Dendritic cell treated with granulocyte-macrophage colony-stimulating factor and Interleukin-4, amounts not matched to agents 40 ng/mL and 50 ng/mL, for 4 days (primary cell): ENCODE measurements at regions not wholly inside any gene's neighbourhood (a gene's known extent, or its start where the extent isn't known, plus 50 kb on each side); places are given as distances from the start of the nearest gene placed in this dataset.

Experiments used
- H3K27ac Mint-ChIP-seq: one replicate; pipeline ENCODE4 v1.8.0; 2022; ENCODE audit warnings: mild to moderate bottlenecking, mixed read lengths
- H3K27me3 Mint-ChIP-seq: one replicate; pipeline ENCODE4 v1.8.0; 2022; ENCODE audit warnings: mild to moderate bottlenecking, mixed read lengths
- H3K36me3 Mint-ChIP-seq: one replicate; pipeline ENCODE4 v1.8.0; 2022; ENCODE audit warnings: low read depth, mixed read lengths
- H3K4me1 Mint-ChIP-seq: one replicate; pipeline ENCODE4 v1.8.0; 2022; ENCODE audit warnings: low read depth, mixed read lengths
- H3K4me3 Mint-ChIP-seq: one replicate; pipeline ENCODE4 v1.8.0; 2022; ENCODE audit warnings: mild to moderate bottlenecking, moderate library complexity, mixed read lengths
- H3K9me3 Mint-ChIP-seq: one replicate; pipeline ENCODE4 v1.8.0; 2022; ENCODE audit warnings: mixed read lengths
- intact Hi-C: fragments of 100-400 bp; cut with micrococcal nuclease; formaldehyde crosslinking; loops from one replicate; pipeline ENCODE4 v1.15.0; 2022

DNA sequence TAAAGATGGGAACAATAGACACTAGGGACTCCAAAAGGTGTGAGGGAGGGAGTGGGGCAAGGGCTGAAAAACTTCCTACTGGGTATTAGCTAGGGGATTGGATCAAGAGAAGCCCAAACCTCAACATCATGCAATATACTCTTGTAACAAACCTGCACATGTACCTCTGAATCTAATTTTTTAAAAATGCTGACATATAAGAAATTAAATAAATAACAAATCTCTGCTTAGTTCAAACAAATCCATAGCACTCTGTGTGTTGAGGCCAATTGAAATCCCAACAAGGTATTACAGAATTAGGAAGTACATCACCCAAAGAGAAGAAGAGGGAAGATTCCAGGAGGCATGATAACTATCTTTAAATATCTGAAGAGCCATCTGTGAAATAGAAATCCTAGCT is 55.4 kb upstream of the CDH20 start:
- H3K9me3 Mint-ChIP-seq, result peaks cover 22% of the 10 kb centered on the region
- no peaks in the 10 kb centered on the region for H3K36me3 Mint-ChIP-seq
- no peak overlapping the region for H3K4me3 Mint-ChIP-seq
- no peaks in the 10 kb centered on the region for H3K4me1 Mint-ChIP-seq
- no peaks in the 10 kb centered on the region for H3K27me3 Mint-ChIP-seq
- H3K27ac Mint-ChIP-seq, result no peak overlapping the region
- intact Hi-C loops, result no loop called here

DNA sequence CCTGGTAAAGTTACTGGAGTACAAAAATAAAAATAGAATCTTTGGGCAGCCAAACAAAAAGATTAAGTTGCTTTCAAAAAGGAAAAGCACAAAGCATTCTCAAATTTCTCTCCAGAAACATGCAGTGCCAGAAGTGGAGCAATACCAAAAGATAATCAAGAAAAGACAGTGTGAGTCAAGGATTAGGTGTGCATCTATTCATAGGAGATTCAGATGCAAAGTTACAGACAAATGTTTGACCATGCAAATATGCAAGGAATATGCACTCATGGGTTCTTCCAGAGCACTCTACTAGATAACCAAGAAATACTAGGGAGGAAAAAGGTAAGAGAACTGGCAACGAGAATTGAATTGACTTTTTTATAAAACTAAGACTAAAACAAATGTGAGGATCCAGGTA is 51.8 kb upstream of the CDH20 start:
- Mint-ChIP-seq H3K27me3 (no peaks in the 10 kb centered on the region), H3K4me1 (no peaks in the 10 kb centered on the region), H3K9me3 (peaks cover 42% of the 10 kb centered on the region), H3K27ac (no peak overlapping the region), H3K36me3 (no peaks in the 10 kb centered on the region), H3K4me3 (no peak overlapping the region)
- intact Hi-C loops, result loop anchor here (5.0 kb wide), 1 partner anchor 954 kb away; no protein-coding TSS in a partner anchor

DNA sequence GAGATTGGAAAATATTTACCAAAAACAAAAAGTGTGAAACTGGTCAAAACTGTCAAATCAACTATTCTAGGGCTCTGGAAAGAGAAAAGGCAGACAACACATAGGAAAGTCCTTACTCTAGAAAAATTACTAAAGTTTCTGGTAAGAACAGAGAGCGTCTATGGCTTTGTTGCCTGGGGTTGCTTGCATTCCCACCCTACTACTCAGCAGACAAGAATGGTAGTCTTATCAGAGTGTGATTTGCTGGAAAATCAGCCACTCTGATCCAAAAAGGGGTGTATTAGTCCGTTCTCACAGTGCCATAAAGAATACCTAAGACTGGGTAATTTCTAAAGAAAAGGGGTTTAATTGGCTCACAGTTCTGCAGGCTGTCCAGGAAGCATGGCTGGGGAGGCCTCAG is 50.3 kb upstream of the CDH20 start:
- Mint-ChIP-seq H3K4me1 (no peaks in the 10 kb centered on the region), H3K27me3 (no peaks in the 10 kb centered on the region), H3K4me3 (no peak overlapping the region), H3K9me3 (peaks cover 42% of the 10 kb centered on the region), H3K36me3 (no peaks in the 10 kb centered on the region), H3K27ac (no peak overlapping the region)
- intact Hi-C loops, result loop anchor here (5.0 kb wide), 1 partner anchor 956 kb away; no protein-coding TSS in a partner anchor
